BJ (cell line): ENCODE measurements at regions not wholly inside any gene's neighbourhood (a gene's known extent, or its start where the extent isn't known, plus 50 kb on each side); places are given as distances from the start of the nearest gene placed in this dataset.

Experiments
- CTCF ChIA-PET: fragments of 350-600 bp; formaldehyde crosslinking; extraction: SDS; loops from one replicate; lab custom pipeline; 2021; ENCODE audit warnings: antibody characterized with exemption, inconsistent platforms; lab: Yijun Ruan, JAX
- POLR2A ChIA-PET: fragments of 300-600 bp; sonication (Branson Sonifier 250); formaldehyde crosslinking; extraction: SDS; loops from one replicate; lab custom pipeline; 2021; ENCODE audit warnings: antibody characterized with exemption; lab: Charles Lee
- DNase-seq: peaks from one replicate; pipeline ENCODE4 v3.0.0-alpha.2; 2011; ENCODE audit warnings: low read depth
- H3K27me3 ChIP-seq: 2 replicates; pipeline ENCODE4 v1.6.0; 2011; ENCODE audit warnings: low read length; ENCODE audit not compliant: control insufficient read depth, insufficient read depth
- H3K36me3 ChIP-seq: 2 replicates; pipeline ENCODE4 v1.5.1; 2011; ENCODE audit warnings: low read length; ENCODE audit not compliant: control insufficient read depth, insufficient read depth
- H3K4me3 ChIP-seq: 2 replicates; pipeline ENCODE4 v1.5.1; 2011; ENCODE audit warnings: low read depth, mild to moderate bottlenecking, control low read depth, low read length
- TF ChIP-seq, protein P1 (sequence below): IDR thresholded peaks from 2 replicates; pipeline ENCODE4 v1.5.1; 2011; ENCODE audit warnings: low read depth, mild to moderate bottlenecking, control low read depth, inconsistent platforms, low read length, moderate library complexity; ENCODE audit not compliant: insufficient read depth

DNA sequence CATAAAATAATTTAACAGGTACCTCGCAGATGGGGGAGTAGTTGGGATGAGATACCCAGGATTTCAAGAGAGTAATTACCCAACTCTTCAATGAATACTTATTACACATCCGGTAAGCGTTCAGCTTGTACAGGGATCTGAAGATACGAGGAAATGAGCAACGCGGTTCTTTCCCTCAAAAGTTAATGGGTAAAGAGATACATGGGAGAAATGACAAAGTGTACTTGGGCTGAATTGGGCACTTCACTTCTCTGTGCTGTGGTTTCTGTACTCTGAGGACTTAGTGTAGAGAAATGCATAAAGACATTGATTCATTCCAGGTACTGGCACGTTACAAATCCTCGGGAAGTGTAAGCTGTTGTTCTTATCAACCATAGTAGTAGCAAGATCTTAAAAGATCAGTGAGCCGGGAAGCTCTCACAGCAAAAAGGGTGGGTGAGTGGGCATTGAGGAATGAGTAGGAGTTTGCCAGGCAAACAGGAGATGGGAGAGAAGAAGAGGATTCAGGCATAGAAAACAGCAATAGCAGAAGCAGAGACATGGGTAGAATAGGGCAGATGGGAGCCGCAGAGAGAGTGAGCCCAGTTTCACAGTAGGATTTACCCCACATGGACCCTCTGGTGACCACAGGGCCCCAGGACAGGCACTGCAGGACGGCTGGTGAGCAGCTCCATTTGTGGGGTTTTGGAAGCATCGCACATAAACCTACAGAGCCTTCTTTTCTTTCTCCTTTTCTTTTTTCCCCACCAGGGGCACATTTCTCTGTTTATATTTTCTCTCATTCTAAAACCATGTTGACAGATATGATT lies 304.3 kb upstream of the PITRM1 start:
- ChIA-PET CTCF (interaction anchor here (0.7 kb wide), 1 partner anchor 438 kb away, joined by 3 read pairs; no protein-coding TSS in a partner anchor), POLR2A (no interaction called here)
- Histone ChIP-seq H3K27me3 (no peaks in the 10 kb centered on the region), H3K4me3 (no peak overlapping the region), H3K36me3 (no peaks in the 10 kb centered on the region)
- no peak for DNase-seq
- TF ChIP-seq, protein P1, sequence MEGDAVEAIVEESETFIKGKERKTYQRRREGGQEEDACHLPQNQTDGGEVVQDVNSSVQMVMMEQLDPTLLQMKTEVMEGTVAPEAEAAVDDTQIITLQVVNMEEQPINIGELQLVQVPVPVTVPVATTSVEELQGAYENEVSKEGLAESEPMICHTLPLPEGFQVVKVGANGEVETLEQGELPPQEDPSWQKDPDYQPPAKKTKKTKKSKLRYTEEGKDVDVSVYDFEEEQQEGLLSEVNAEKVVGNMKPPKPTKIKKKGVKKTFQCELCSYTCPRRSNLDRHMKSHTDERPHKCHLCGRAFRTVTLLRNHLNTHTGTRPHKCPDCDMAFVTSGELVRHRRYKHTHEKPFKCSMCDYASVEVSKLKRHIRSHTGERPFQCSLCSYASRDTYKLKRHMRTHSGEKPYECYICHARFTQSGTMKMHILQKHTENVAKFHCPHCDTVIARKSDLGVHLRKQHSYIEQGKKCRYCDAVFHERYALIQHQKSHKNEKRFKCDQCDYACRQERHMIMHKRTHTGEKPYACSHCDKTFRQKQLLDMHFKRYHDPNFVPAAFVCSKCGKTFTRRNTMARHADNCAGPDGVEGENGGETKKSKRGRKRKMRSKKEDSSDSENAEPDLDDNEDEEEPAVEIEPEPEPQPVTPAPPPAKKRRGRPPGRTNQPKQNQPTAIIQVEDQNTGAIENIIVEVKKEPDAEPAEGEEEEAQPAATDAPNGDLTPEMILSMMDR, result no peak

DNA sequence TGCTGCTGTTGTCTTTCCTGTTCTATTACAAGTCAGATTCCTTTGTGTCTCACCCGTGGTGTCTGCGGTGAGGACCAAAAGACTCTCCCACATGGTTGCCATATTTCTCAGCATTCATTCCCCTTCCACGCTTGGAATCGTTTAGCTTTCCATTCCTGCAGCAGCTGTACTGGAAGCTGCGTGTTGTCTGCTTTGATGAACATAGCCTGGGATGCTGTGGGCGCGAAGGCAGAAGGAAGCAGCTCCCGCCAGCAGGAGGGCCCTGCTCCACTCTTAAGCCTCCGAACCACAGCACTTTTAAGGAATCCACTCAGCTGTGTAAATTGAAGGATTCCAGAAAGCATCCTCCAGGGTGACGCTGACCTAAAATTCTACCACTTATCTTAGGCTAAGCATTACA lies 303.6 kb upstream of the PITRM1 start:
- TF ChIP-seq, protein P1, result peak; percentile 25; the same call in 1 of the 2 replicates
- no peak for DNase-seq
- Histone ChIP-seq H3K4me3 (no peak overlapping the region), H3K27me3 (no peaks in the 10 kb centered on the region), H3K36me3 (no peaks in the 10 kb centered on the region)
- ChIA-PET POLR2A (no interaction called here), CTCF (interaction anchor here (0.7 kb wide), 2 partner anchors 9 to 439 kb away, joined by 3 to 5 read pairs; no protein-coding TSS in a partner anchor)

DNA sequence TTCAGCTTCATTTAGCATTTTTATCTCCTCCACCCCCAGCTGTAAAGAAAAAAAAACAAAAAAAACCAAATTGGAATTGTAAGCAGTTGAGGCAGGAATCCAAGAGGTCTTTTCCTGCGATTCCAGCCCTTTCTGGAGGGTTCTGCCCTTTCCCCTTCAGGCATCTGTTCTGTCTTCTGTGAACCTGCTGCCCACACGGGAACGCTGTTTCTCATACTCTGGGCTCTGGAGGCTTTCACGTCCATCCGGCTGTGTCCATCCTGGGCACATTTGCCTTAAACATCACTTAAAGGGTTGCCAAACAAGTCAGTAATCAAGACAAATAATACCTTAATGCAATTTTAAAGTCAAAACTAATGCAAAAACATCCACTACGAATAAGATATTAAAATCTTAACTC lies 302.8 kb upstream of the PITRM1 start:
- CTCF ChIA-PET, result no interaction called here
- H3K27me3 ChIP-seq, result no peaks in the 10 kb centered on the region
- POLR2A ChIA-PET, result no interaction called here
- no peak for DNase-seq
- no peaks in the 10 kb centered on the region for H3K36me3 ChIP-seq
- TF ChIP-seq, protein P1, result no peak
- H3K4me3 ChIP-seq, result no peak overlapping the region

DNA sequence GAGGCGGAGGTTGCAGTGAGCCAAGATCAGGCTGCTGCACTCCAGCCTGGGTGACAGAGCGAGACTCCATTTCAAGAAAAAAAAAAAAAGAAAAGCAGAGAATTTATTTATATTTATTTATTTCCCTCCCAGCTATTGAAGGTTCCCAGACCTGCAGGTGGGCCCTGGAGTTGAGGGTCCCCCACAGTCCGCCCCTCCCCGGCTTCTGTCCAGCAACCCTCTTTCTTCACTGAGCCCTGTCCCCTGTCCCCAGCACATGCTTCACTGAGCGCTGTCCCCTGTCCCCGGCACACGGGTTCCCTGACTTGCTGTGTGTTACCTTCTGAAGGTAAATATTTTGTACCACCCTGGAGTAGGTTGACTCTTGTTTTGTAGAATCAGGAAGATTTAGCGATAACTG lies 301.7 kb upstream of the PITRM1 start:
- TF ChIP-seq, protein P1, result no peak
- Histone ChIP-seq H3K27me3 (no peaks in the 10 kb centered on the region), H3K36me3 (no peaks in the 10 kb centered on the region), H3K4me3 (no peak overlapping the region)
- DNase-seq, result no peak
- ChIA-PET CTCF (no interaction called here), POLR2A (no interaction called here)

DNA sequence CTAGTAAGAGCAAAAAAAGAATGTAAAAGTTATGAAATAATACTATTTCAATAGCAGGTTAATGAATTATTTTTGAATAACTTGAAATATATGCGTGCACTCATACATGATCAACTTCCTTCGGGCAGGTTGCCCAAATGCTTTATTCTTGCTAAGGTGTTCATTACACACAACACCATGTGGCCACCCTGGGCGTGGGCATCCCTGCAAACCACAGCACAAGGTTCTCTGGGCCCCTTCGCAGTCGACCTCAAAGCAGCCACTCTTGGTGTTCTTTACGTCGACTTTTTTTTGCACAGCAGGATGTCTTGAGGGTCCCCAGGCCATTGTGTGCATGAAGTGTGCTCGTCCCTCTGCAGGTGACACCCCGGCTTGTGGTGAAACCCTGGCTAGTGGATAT lies 300.7 kb upstream of the PITRM1 start:
- DNase-seq, result no peak
- Histone ChIP-seq H3K4me3 (no peak overlapping the region), H3K36me3 (no peaks in the 10 kb centered on the region), H3K27me3 (no peaks in the 10 kb centered on the region)
- ChIA-PET POLR2A (interaction anchor here (1.1 kb wide), 1 partner anchor 312 kb away, joined by 4 read pairs; the partner anchor contains the start of gene KLF6), CTCF (interaction anchor here (1.2 to 1.4 kb wide), 2 partner anchors 21 to 233 kb away, joined by 3 read pairs; no protein-coding TSS in a partner anchor)
- TF ChIP-seq, protein P1, result no peak
